GM12878 (cell line): ENCODE measurements at regions not wholly inside any gene's neighbourhood (a gene's known extent, or its start where the extent isn't known, plus 50 kb on each side); places are given as distances from the start of the nearest gene placed in this dataset.

Experiments
- ATAC-seq: fragments of 200-7000 bp; cut with Tn5 transposase; 3 replicates; pipeline ENCODE4 v1.9.1; 2020; ENCODE audit warnings: mild to moderate bottlenecking, moderate library complexity
- BruUV-seq: library from RNA; stranded (reverse); fragments of 400-500 nt; replicated peaks from 2 replicates; lab custom pipeline; 2021; lab: Mats Ljungman, UMichigan
- CTCF ChIA-PET: fragments of 300-600 bp; sonication (Branson Sonifier 250); formaldehyde crosslinking; extraction: SDS; loops from one replicate; lab custom pipeline; 2021; ENCODE audit warnings: inconsistent platforms; lab: Yijun Ruan, JAX
- POLR2A ChIA-PET: fragments of 350-600 bp; formaldehyde crosslinking; extraction: SDS; loops from one replicate; lab custom pipeline; 2021; ENCODE audit warnings: inconsistent platforms; lab: Charles Lee
- RAD21 ChIA-PET: fragments of 300-600 bp; sonication (Branson Sonifier 250); formaldehyde crosslinking; loops from one replicate; lab custom pipeline; 2023; ENCODE audit warnings: antibody characterized with exemption; ENCODE audit not compliant: unreplicated experiment; lab: Charles Lee
- SMC1A ChIA-PET: fragments of 300-600 bp; sonication (Branson Sonifier 250); formaldehyde crosslinking; loops from one replicate; lab custom pipeline; 2023; ENCODE audit not compliant: unreplicated experiment, uncharacterized antibody; lab: Charles Lee
- DNase-seq: peaks from one replicate; pipeline ENCODE4 v3.0.0-alpha.2; 2011; ENCODE audit warnings: low read depth, low spot score
- FAIRE-seq: peaks from 3 replicates; lab custom pipeline; 2011; peaks lifted over from hg19 to GRCh38; lab: Jason Lieb, UNC
- H2AFZ ChIP-seq: 2 replicates; pipeline ENCODE4 v1.6.0; 2011; ENCODE audit warnings: low read depth, low read length, control low read depth; ENCODE audit not compliant: control insufficient read depth
- H3K27ac ChIP-seq: 2 replicates; pipeline ENCODE4 v1.5.1; 2011; ENCODE audit warnings: control low read depth; ENCODE audit not compliant: control insufficient read depth, insufficient read depth
- H3K27me3 ChIP-seq, 2 experiments: replicated peaks in 1 of 2; 2 replicates each; pipeline versions ENCODE4 v1.6.0 to v1.6.1; 2011; ENCODE audit warnings: low read length in 1 of 2; ENCODE audit not compliant: control insufficient read depth in 2 of 2, insufficient read depth in 2 of 2
- H3K36me3 ChIP-seq, 2 experiments: 2 replicates each; pipeline ENCODE4 v1.5.1; 2011; ENCODE audit warnings: low read length in 1 of 2; ENCODE audit not compliant: control insufficient read depth in 2 of 2, insufficient read depth in 2 of 2
- H3K4me1 ChIP-seq: 2 replicates; pipeline ENCODE4 v1.6.1; 2011; ENCODE audit warnings: mild to moderate bottlenecking, low read length, moderate library complexity, mixed read lengths; ENCODE audit not compliant: control insufficient read depth, insufficient read depth
- H3K4me2 ChIP-seq: 2 replicates; pipeline ENCODE4 v1.6.0; 2011; ENCODE audit warnings: control low read depth; ENCODE audit not compliant: control insufficient read depth, insufficient read depth
- H3K4me3 ChIP-seq: fragments of 200-600 bp; sonication (generic); 2 replicates; pipeline ENCODE4 v1.5.1; 2016
- H3K79me2 ChIP-seq: 2 replicates; pipeline ENCODE4 v1.6.0; 2011; ENCODE audit warnings: low read length; ENCODE audit not compliant: control insufficient read depth, insufficient read depth
- H3K9ac ChIP-seq: 2 replicates; pipeline ENCODE4 v1.8.0; 2011; ENCODE audit warnings: low read length, control low read depth, mixed read lengths; ENCODE audit not compliant: control insufficient read depth, insufficient read depth
- H3K9me3 ChIP-seq: replicated peaks from 3 replicates; pipeline ENCODE4 v1.5.1; 2011; ENCODE audit warnings: mild to moderate bottlenecking, low read length; ENCODE audit not compliant: control insufficient read depth, insufficient read depth
- H4K20me1 ChIP-seq: 2 replicates; pipeline ENCODE4 v1.6.0; 2011; ENCODE audit not compliant: control insufficient read depth, insufficient read depth
- BRCA1 ChIP-seq: IDR thresholded peaks from 2 replicates; pipeline ENCODE4 v1.6.1; 2011; ENCODE audit warnings: low read depth, low read length, improper control_type of control experiment
- DPF2 ChIP-seq: fragments of 450-650 bp; IDR thresholded peaks from 2 replicates; pipeline ENCODE4 v1.6.1; 2017; ENCODE audit warnings: mild to moderate bottlenecking
- HDAC6 ChIP-seq: fragments of 200-600 bp; sonication (generic); IDR thresholded peaks from one replicate; pipeline ENCODE4 v1.8.0; 2017; ENCODE audit warnings: antibody characterized with exemption; ENCODE audit not compliant: unreplicated experiment
- KLF5 ChIP-seq: fragments of 450-650 bp; IDR thresholded peaks from 2 replicates; pipeline ENCODE4 v1.6.1; 2014; ENCODE audit warnings: mild to moderate bottlenecking; ENCODE audit not compliant: partially characterized antibody
- NFYB ChIP-seq: IDR thresholded peaks from 2 replicates; pipeline ENCODE4 v1.6.1; 2011; ENCODE audit warnings: low read depth, mild to moderate bottlenecking, low read length, improper control_type of control experiment, moderate library complexity; ENCODE audit not compliant: insufficient read depth
- NR2F1 ChIP-seq: fragments of 450-650 bp; conservative IDR thresholded peaks from 2 replicates; pipeline ENCODE4 v1.6.1; 2017; ENCODE audit warnings: mild to moderate bottlenecking
- PAX5 ChIP-seq: IDR thresholded peaks from 2 replicates; pipeline ENCODE4 v1.6.1; 2011; ENCODE audit warnings: low read depth, low read length, borderline replicate concordance
- POU2F2 ChIP-seq: IDR thresholded peaks from 3 replicates; pipeline ENCODE4 v1.6.1; 2011; ENCODE audit warnings: low read depth, mild to moderate bottlenecking, low read length, borderline replicate concordance
- RUNX3 ChIP-seq: IDR thresholded peaks from 2 replicates; pipeline ENCODE4 v1.6.1; 2012; ENCODE audit warnings: low read length, inconsistent platforms
- SIN3A ChIP-seq: IDR thresholded peaks from 2 replicates; pipeline ENCODE4 v1.6.1; 2012; ENCODE audit warnings: low read depth, low read length, improper control_type of control experiment
- TAF1 ChIP-seq: IDR thresholded peaks from 2 replicates; pipeline ENCODE4 v1.6.1; 2011; ENCODE audit warnings: mild to moderate bottlenecking, low read depth, low read length, borderline replicate concordance
- TARDBP ChIP-seq: IDR thresholded peaks from 2 replicates; pipeline ENCODE4 v1.6.1; 2016; ENCODE audit warnings: borderline replicate concordance
- TCF7 ChIP-seq: IDR thresholded peaks from 2 replicates; pipeline ENCODE4 v1.6.1; 2014; ENCODE audit warnings: antibody characterized with exemption, borderline replicate concordance
- ZNF274 ChIP-seq: IDR thresholded peaks from one replicate; pipeline ENCODE4 v1.8.0; 2011; ENCODE audit not compliant: insufficient read length, insufficient read depth
- WGBS: methylation state at CpG from one replicate; pipeline ENCODE4 v1.1.6; 2016; ENCODE audit warnings: low lambda C conversion rate; ENCODE audit not compliant: insufficient replicate concordance, insufficient coverage; ENCODE audit errors: missing lambda C conversion rate; 5-methylcytosine and 5-hydroxymethylcytosine counted together
- in situ Hi-C: fragments of 300-500 bp; cut with MboI; formaldehyde crosslinking; loops from 9 replicates; pipeline ENCODE4 v1.14.3; 2018; ENCODE audit warnings: mixed read lengths
- intact Hi-C: fragments of 100-400 bp; cut with micrococcal nuclease; formaldehyde crosslinking; loops from one replicate; pipeline ENCODE4 v1.14.2; 2022; ENCODE audit not compliant: unreplicated experiment
- TF ChIP-seq, protein P1 (sequence below): fragments of 450-650 bp; IDR thresholded peaks from 2 replicates; pipeline ENCODE4 v1.6.1; 2017; ENCODE audit warnings: borderline replicate concordance
- TF ChIP-seq, protein P2 (sequence below): fragments of 450-650 bp; IDR thresholded peaks from 2 replicates; pipeline ENCODE4 v1.6.1; 2018; ENCODE audit warnings: borderline replicate concordance, mild to moderate bottlenecking; ENCODE audit not compliant: partially characterized antibody
- TF ChIP-seq, protein P3 (sequence below): fragments of 150-350 bp; IDR thresholded peaks from 2 replicates; pipeline ENCODE4 v1.6.1; 2014; ENCODE audit warnings: mild to moderate bottlenecking, low read depth, low read length

DNA sequence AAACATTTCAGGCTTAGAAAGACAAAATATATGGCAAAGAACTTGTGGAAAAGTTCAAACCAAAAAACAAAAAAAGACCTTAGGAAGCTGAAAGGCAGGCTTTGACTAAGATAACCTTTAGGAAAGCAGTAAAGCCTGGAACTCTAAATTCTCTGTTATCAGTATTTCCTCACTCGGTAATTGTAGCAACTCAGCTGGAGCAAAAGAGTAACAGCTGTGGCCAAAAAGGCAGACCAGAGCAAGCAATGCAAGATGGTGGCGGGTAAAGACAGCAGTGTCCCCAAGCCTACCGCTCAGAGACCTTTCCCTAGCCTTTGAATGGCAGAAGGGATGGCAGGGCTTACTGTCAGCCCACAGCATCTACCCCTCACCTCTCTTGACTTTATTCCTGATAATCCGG, 63.1 kb upstream of the KLHL13 start:
- in situ Hi-C loops (no loop called here), intact Hi-C loops (no loop called here)
- DNase-seq (no peak), FAIRE-seq (no peak), ATAC-seq (no peak)
- ChIA-PET SMC1A (no interaction called here), CTCF (no interaction called here), RAD21 (no interaction called here), POLR2A (no interaction called here)
- Histone ChIP-seq H3K36me3 (no peaks in the 10 kb centered on the region), H3K27ac (no peak overlapping the region), H2AFZ (no peak overlapping the region), H3K79me2 (no peaks in the 10 kb centered on the region), H3K9me3 (no peaks in the 10 kb centered on the region), H3K9ac (no peak overlapping the region), H3K27me3 (no peaks in the 10 kb centered on the region), H4K20me1 (no peaks in the 10 kb centered on the region), H3K4me1 (no peaks in the 10 kb centered on the region), H3K4me3 (no peak overlapping the region), H3K4me2 (no peak overlapping the region)
- no peak for TF ChIP-seq NFYB
- no peak for TF ChIP-seq PAX5
- TF ChIP-seq BRCA1: no peak
- TF ChIP-seq, protein P1, sequence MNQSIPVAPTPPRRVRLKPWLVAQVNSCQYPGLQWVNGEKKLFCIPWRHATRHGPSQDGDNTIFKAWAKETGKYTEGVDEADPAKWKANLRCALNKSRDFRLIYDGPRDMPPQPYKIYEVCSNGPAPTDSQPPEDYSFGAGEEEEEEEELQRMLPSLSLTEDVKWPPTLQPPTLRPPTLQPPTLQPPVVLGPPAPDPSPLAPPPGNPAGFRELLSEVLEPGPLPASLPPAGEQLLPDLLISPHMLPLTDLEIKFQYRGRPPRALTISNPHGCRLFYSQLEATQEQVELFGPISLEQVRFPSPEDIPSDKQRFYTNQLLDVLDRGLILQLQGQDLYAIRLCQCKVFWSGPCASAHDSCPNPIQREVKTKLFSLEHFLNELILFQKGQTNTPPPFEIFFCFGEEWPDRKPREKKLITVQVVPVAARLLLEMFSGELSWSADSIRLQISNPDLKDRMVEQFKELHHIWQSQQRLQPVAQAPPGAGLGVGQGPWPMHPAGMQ: no peak
- no peak for TF ChIP-seq TCF7
- no peak for TF ChIP-seq TAF1
- TF ChIP-seq, protein P2, sequence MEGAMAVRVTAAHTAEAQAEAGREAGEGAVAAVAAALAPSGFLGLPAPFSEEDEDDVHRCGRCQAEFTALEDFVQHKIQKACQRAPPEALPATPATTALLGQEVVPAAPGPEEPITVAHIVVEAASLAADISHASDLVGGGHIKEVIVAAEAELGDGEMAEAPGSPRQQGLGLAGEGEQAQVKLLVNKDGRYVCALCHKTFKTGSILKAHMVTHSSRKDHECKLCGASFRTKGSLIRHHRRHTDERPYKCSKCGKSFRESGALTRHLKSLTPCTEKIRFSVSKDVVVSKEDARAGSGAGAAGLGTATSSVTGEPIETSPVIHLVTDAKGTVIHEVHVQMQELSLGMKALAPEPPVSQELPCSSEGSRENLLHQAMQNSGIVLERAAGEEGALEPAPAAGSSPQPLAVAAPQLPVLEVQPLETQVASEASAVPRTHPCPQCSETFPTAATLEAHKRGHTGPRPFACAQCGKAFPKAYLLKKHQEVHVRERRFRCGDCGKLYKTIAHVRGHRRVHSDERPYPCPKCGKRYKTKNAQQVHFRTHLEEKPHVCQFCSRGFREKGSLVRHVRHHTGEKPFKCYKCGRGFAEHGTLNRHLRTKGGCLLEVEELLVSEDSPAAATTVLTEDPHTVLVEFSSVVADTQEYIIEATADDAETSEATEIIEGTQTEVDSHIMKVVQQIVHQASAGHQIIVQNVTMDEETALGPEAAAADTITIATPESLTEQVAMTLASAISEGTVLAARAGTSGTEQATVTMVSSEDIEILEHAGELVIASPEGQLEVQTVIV: no peak
- no peak for TF ChIP-seq SIN3A
- no peak for TF ChIP-seq DPF2
- no peak for TF ChIP-seq NR2F1
- no peak for TF ChIP-seq ZNF274
- no peak for TF ChIP-seq KLF5
- TF ChIP-seq POU2F2: no peak
- TF ChIP-seq, protein P3, sequence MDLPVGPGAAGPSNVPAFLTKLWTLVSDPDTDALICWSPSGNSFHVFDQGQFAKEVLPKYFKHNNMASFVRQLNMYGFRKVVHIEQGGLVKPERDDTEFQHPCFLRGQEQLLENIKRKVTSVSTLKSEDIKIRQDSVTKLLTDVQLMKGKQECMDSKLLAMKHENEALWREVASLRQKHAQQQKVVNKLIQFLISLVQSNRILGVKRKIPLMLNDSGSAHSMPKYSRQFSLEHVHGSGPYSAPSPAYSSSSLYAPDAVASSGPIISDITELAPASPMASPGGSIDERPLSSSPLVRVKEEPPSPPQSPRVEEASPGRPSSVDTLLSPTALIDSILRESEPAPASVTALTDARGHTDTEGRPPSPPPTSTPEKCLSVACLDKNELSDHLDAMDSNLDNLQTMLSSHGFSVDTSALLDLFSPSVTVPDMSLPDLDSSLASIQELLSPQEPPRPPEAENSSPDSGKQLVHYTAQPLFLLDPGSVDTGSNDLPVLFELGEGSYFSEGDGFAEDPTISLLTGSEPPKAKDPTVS: no peak
- TF ChIP-seq HDAC6: no peak
- no peak for TF ChIP-seq RUNX3
- TF ChIP-seq TARDBP: no peak
- BruUV-seq: no TSS peak
- 35% methylated on average over 4 of the region's 4 CpGs for WGBS
